Progenitor cell of endocrine pancreas (in vitro differentiated cells): ENCODE measurements at regions not wholly inside any gene's neighbourhood (a gene's known extent, or its start where the extent isn't known, plus 50 kb on each side); places are given as distances from the start of the nearest gene placed in this dataset.

Experiments
- DNase-seq: peaks from one replicate; pipeline ENCODE4 v3.0.0; 2021; ENCODE audit warnings: low spot score; ENCODE audit not compliant: unreplicated experiment
- H3K27ac Mint-ChIP-seq: 2 replicates; pipeline ENCODE4 v1.8.0; 2021; ENCODE audit warnings: mild to moderate bottlenecking, moderate library complexity, mixed read lengths
- H3K27me3 Mint-ChIP-seq: 2 replicates; pipeline ENCODE4 v1.8.0; 2021; ENCODE audit warnings: mixed read lengths
- H3K36me3 Mint-ChIP-seq: 2 replicates; pipeline ENCODE4 v1.8.0; 2022; ENCODE audit warnings: mixed read lengths; ENCODE audit not compliant: insufficient read depth
- H3K4me1 Mint-ChIP-seq: 2 replicates; pipeline ENCODE4 v1.8.0; 2021; ENCODE audit warnings: low read depth, mixed read lengths
- H3K4me3 Mint-ChIP-seq: 2 replicates; pipeline ENCODE4 v1.8.0; 2021; ENCODE audit warnings: low read depth, mild to moderate bottlenecking, moderate library complexity, mixed read lengths
- H3K9me3 Mint-ChIP-seq: 2 replicates; pipeline ENCODE4 v1.8.0; 2021; ENCODE audit warnings: low read depth, mixed read lengths
- CTCF ChIP-seq: fragments of 200-600 bp; sonication (generic); IDR thresholded peaks from one replicate; pipeline ENCODE4 v1.5.0; 2021; ENCODE audit warnings: antibody characterized with exemption, mild to moderate bottlenecking; ENCODE audit not compliant: unreplicated experiment

GRCh38 chr15:62257996-62258521, 93.0 kb upstream of the C2CD4B start:
- no peak for TF ChIP-seq CTCF
- Mint-ChIP-seq H3K4me3 (no peak overlapping the region), H3K27ac (no peak overlapping the region), H3K9me3 (peaks cover 22% of the 10 kb centered on the region), H3K36me3 (peaks cover 8% of the 10 kb centered on the region), H3K4me1 (no peaks in the 10 kb centered on the region), H3K27me3 (peaks cover 7% of the 10 kb centered on the region)
- DNase-seq, result no peak

DNA sequence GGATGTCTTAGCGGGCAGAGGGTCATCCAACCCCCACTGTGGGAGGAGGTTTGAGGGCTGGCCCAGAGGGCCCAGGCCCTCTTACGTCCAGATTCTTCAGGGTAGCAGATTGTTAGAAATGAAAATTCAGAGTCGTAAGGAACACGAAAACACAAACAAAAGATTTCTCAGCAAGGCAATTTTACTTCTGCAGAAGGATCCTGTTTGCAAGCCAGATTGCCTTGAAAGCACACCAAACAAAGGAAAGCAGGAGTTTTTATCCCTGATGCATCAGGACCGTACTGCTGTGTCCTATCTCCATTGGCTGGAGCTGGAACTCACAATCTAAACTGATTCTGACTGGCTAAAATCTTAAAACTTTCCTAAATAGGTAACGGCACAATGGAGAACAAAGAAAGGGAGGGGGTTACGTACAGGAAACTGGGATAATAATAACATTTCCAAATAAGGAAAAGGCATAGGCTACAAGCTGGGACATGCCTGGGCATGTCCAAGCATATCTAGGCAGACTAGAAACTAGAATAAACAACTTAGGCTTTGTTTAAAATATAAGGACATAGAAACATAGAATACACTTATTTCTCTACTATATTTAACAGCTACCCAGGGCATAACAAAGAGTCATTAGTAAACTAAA, 97.3 kb upstream of the C2CD4B start:
- Mint-ChIP-seq H3K36me3 (peaks cover 11% of the 10 kb centered on the region), H3K4me3 (no peak overlapping the region), H3K27me3 (no peaks in the 10 kb centered on the region), H3K9me3 (peaks cover 35% of the 10 kb centered on the region), H3K27ac (no peak overlapping the region), H3K4me1 (no peaks in the 10 kb centered on the region)
- no peak for TF ChIP-seq CTCF
- DNase-seq, result no peak

GRCh38 chr15:62264196-62264595, 99.1 kb upstream of the C2CD4B start:
- DNase-seq, result no peak
- TF ChIP-seq CTCF, result no peak
- no peak overlapping the region for H3K27ac Mint-ChIP-seq
- peaks cover 13% of the 10 kb centered on the region for H3K36me3 Mint-ChIP-seq
- H3K27me3 Mint-ChIP-seq, result no peaks in the 10 kb centered on the region
- H3K4me1 Mint-ChIP-seq, result no peaks in the 10 kb centered on the region
- peaks cover 47% of the 10 kb centered on the region for H3K9me3 Mint-ChIP-seq
- H3K4me3 Mint-ChIP-seq, result no peak overlapping the region

- no peaks in the 10 kb centered on the region for H3K4me1 Mint-ChIP-seq
- no peak for DNase-seq
- no peaks in the 10 kb centered on the region for H3K27me3 Mint-ChIP-seq
- peaks cover 28% of the 10 kb centered on the region for H3K9me3 Mint-ChIP-seq
- no peak for TF ChIP-seq CTCF
- H3K36me3 Mint-ChIP-seq, result peaks cover 8% of the 10 kb centered on the region
- H3K27ac Mint-ChIP-seq, result no peak overlapping the region
- H3K4me3 Mint-ChIP-seq, result no peak overlapping the region
Observed at GRCh38 chr15:62269504-62269903, 104.4 kb upstream of the C2CD4B start.

DNA sequence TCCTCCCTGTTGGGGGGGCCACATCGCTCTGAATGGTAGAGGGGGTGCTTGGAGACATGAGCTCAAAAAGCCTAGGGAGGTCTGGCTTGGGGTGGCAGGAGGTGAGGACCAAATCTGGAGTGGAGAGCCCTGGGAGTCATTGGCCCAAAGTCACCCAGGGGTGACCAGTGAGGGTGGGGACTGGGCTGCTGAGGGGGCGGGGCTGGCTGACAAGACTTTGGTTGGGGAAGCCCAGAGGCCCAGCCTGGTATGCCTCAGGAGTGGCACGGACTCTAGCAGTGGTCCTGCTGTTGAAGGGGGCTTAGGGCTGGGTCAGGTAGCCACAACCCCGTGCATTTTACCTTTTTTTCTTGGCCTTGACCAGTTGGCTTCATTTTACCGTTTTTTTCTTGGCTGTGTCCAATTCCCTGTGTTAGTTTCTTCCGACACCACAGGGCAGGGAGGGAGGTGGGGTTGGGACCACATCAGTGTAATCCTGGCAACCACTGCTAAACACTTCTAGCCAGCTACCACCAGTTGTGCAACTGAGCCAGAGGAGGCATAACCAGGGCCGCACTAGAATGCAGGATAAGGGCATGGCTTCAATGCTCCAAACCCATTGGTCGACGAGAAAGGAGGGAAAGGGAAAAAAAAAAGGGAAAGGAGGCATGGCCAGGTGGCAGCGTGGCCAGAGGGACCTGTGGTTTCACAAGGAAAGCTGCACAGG, 105.3 kb upstream of the C2CD4B start:
- H3K4me3 Mint-ChIP-seq, result no peak overlapping the region
- H3K27me3 Mint-ChIP-seq, result no peaks in the 10 kb centered on the region
- TF ChIP-seq CTCF, result no peak
- H3K27ac Mint-ChIP-seq, result no peak overlapping the region
- no peak for DNase-seq
- H3K9me3 Mint-ChIP-seq, result peaks cover 30% of the 10 kb centered on the region
- peaks cover 8% of the 10 kb centered on the region for H3K36me3 Mint-ChIP-seq
- no peaks in the 10 kb centered on the region for H3K4me1 Mint-ChIP-seq
